ENCODE measurements at regions not wholly inside any gene's neighbourhood (a gene's known extent, or its start where the extent isn't known, plus 50 kb on each side); places are given as distances from the start of the nearest gene placed in this dataset.

- TF ChIP-seq POLR2A (IDR thresholded peaks at IDR 0.05) = no peak
- TF ChIP-seq CTCF (IDR thresholded peaks at IDR 0.05) = no peak
- Histone ChIP-seq H3K36me3 (no peaks in the 10 kb centered on the region), H3K27me3 (no peaks in the 10 kb centered on the region), H3K9me3 (no peaks in the 10 kb centered on the region), H3K4me1 (no peaks in the 10 kb centered on the region), H3K27ac (no peak overlapping the region), H3K4me3 (replicated peaks in 1 of 3) (no peak overlapping the region)
- intact Hi-C loops (cut with DNase I) = no loop called here
- no peak for DNase-seq
These were observed 976.8 kb downstream of the TBC1D32 start for GRCh38 chr6:120357447-120357846.

- no peak for TF ChIP-seq CTCF (IDR thresholded peaks at IDR 0.05)
- TF ChIP-seq POLR2A (IDR thresholded peaks at IDR 0.05) = no peak
- Histone ChIP-seq H3K4me1 (no peaks in the 10 kb centered on the region), H3K27me3 (no peaks in the 10 kb centered on the region), H3K27ac (no peak overlapping the region), H3K36me3 (no peaks in the 10 kb centered on the region), H3K4me3 (replicated peaks in 1 of 3) (no peak overlapping the region), H3K9me3 (no peaks in the 10 kb centered on the region)
- DNase-seq = no peak
- WGBS, 2 donors = 78 to 83% methylated on average over 1 of the region's 1 CpG
- intact Hi-C loops (cut with DNase I) = no loop called here
These were observed 978.5 kb downstream of the TBC1D32 start for GRCh38 chr6:120355822-120356221.

GRCh38 chr6:120354452-120355098 lies 979.7 kb downstream of the TBC1D32 start:
- TF ChIP-seq POLR2A (IDR thresholded peaks at IDR 0.05) = no peak
- no peak for TF ChIP-seq CTCF (IDR thresholded peaks at IDR 0.05)
- intact Hi-C loops (cut with DNase I) = no loop called here
- Histone ChIP-seq H3K36me3 (no peaks in the 10 kb centered on the region), H3K4me3 (replicated peaks in 1 of 3) (no peak overlapping the region), H3K27me3 (no peaks in the 10 kb centered on the region), H3K9me3 (no peaks in the 10 kb centered on the region), H3K27ac (no peak overlapping the region), H3K4me1 (no peaks in the 10 kb centered on the region)
- DNase-seq = no peak
- WGBS, 2 donors = 83 to 94% methylated on average over 1 of the region's 1 CpG

GRCh38 chr6:120352491-120352890 lies 981.8 kb downstream of the TBC1D32 start:
- no peaks in the 10 kb centered on the region for H3K4me1 ChIP-seq
- TF ChIP-seq CTCF (IDR thresholded peaks at IDR 0.05) (no peak), POLR2A (IDR thresholded peaks at IDR 0.05) (no peak)
- DNase-seq = no peak

GRCh38 chr6:120348926-120349325 lies 985.4 kb downstream of the TBC1D32 start:
- no peaks in the 10 kb centered on the region for H3K9me3 ChIP-seq
- H3K27me3 ChIP-seq = no peaks in the 10 kb centered on the region
- 94 to 99% methylated on average over 2 of the region's 2 CpGs for WGBS, 2 donors
- intact Hi-C loops (cut with DNase I) = no loop called here
- no peak for TF ChIP-seq POLR2A (IDR thresholded peaks at IDR 0.05)
- TF ChIP-seq CTCF (IDR thresholded peaks at IDR 0.05) = no peak
- no peaks in the 10 kb centered on the region for H3K4me1 ChIP-seq
- no peak overlapping the region for H3K27ac ChIP-seq
- H3K4me3 ChIP-seq (replicated peaks in 1 of 3) = no peak overlapping the region
- DNase-seq = no peak
- H3K36me3 ChIP-seq = no peaks in the 10 kb centered on the region

More at GRCh38 chr6:120352491-120352890, 981.8 kb downstream of the TBC1D32 start:
- H3K36me3 ChIP-seq = no peaks in the 10 kb centered on the region
- intact Hi-C loops (cut with DNase I) = no loop called here
- H3K27me3 ChIP-seq = no peaks in the 10 kb centered on the region
- no peaks in the 10 kb centered on the region for H3K9me3 ChIP-seq
- H3K4me3 ChIP-seq (replicated peaks in 1 of 3) = no peak overlapping the region
- H3K27ac ChIP-seq = no peak overlapping the region
